HCT116 (cell line): ENCODE measurements at regions not wholly inside any gene's neighbourhood (a gene's known extent, or its start where the extent isn't known, plus 50 kb on each side); places are given as distances from the start of the nearest gene placed in this dataset.

ENCODE experiments used
- CBX3 ChIP-seq: IDR thresholded peaks from 2 replicates; pipeline ENCODE4 v1.6.1; 2012; ENCODE audit warnings: low read depth
- CEBPB ChIP-seq: IDR thresholded peaks from 2 replicates; pipeline ENCODE4 v1.6.1; 2012; ENCODE audit warnings: low read depth
- CTCF ChIP-seq, 3 experiments: fragments of 200-600 bp in 1 of 3; sonication (generic) in 1 of 3; IDR thresholded peaks in 2 of 3; conservative IDR thresholded peaks in 1 of 3; 2 replicates each; pipeline ENCODE4 v1.5.1; 2012 to 2017; ENCODE audit warnings: low read depth in 2 of 3, low read length in 2 of 3, antibody characterized with exemption in 1 of 3, borderline replicate concordance in 1 of 3, control low read depth in 1 of 3, mild to moderate bottlenecking in 1 of 3, mixed read lengths in 1 of 3, mixed run types in 1 of 3, moderate library complexity in 1 of 3; ENCODE audit not compliant: insufficient read depth in 1 of 3
- ELF1 ChIP-seq: IDR thresholded peaks from 2 replicates; pipeline ENCODE4 v1.6.1; 2012; ENCODE audit warnings: low read depth, borderline replicate concordance
- EZH2 ChIP-seq: fragments of 200-600 bp; sonication (generic); IDR thresholded peaks from 2 replicates; pipeline ENCODE4 v1.6.1; 2017; ENCODE audit warnings: antibody characterized with exemption, mixed run types
- EZH2phosphoT487 ChIP-seq: fragments of 200-600 bp; IDR thresholded peaks from 2 replicates; pipeline ENCODE4 v1.6.1; 2018; ENCODE audit warnings: antibody characterized with exemption, borderline replicate concordance
- MAX ChIP-seq: IDR thresholded peaks from 2 replicates; pipeline ENCODE4 v1.6.1; 2012
- POLR2A ChIP-seq: IDR thresholded peaks from 2 replicates; pipeline ENCODE4 v1.7.0; 2011; ENCODE audit warnings: borderline replicate concordance; ENCODE audit not compliant: insufficient read depth, insufficient read length; ENCODE audit errors: extremely low read depth
- RAD21 ChIP-seq: IDR thresholded peaks from 2 replicates; pipeline ENCODE4 v1.6.1; 2012; ENCODE audit warnings: low read depth, mild to moderate bottlenecking
- SIN3A ChIP-seq: IDR thresholded peaks from 2 replicates; pipeline ENCODE4 v1.6.1; 2012; ENCODE audit warnings: low read depth
- SP1 ChIP-seq: IDR thresholded peaks from 2 replicates; pipeline ENCODE4 v1.6.1; 2012; ENCODE audit warnings: low read depth
- TCF7L2 ChIP-seq: IDR thresholded peaks from 2 replicates; pipeline ENCODE4 v1.7.0; 2011; ENCODE audit warnings: borderline replicate concordance, inconsistent platforms; ENCODE audit not compliant: insufficient read depth, insufficient read length; ENCODE audit errors: extremely low read depth
- YY1 ChIP-seq: IDR thresholded peaks from 2 replicates; pipeline ENCODE4 v1.6.1; 2011; ENCODE audit warnings: low read length, low read depth, moderate library complexity, mild to moderate bottlenecking; ENCODE audit not compliant: insufficient replicate concordance; ENCODE audit errors: extremely low read depth
- ZNF274 ChIP-seq: fragments of 200-500 bp; sonication (Bioruptor generic); IDR thresholded peaks from 2 replicates; pipeline ENCODE4 v1.6.1; 2014; ENCODE audit warnings: mild to moderate bottlenecking, low read depth, low read length, inconsistent platforms

GRCh38 chr18:28287146-28287545 is 110.2 kb upstream of the CDH2 start:
- no peak for TF ChIP-seq POLR2A
- TF ChIP-seq SIN3A: no peak
- TF ChIP-seq ZNF274: no peak
- TF ChIP-seq EZH2: no peak
- no peak for TF ChIP-seq CTCF (IDR thresholded peaks at IDR 0.05 in 2 of 3, conservative IDR thresholded peaks at IDR 0.05 in 1 of 3; ENCODE audit: borderline replicate concordance in 1 of 3, insufficient read depth in 1 of 3, low read depth in 2 of 3, low read length in 2 of 3)
- no peak for TF ChIP-seq YY1
- no peak for TF ChIP-seq ELF1
- no peak for TF ChIP-seq RAD21
- no peak for TF ChIP-seq CEBPB
- no peak for TF ChIP-seq SP1
- no peak for TF ChIP-seq EZH2phosphoT487
- no peak for TF ChIP-seq CBX3
- TF ChIP-seq MAX: no peak
- TF ChIP-seq TCF7L2: no peak
